ENCODE measurements at regions not wholly inside any gene's neighbourhood (a gene's known extent, or its start where the extent isn't known, plus 50 kb on each side); places are given as distances from the start of the nearest gene placed in this dataset.

- no peaks in the 10 kb centered on the region for H3K36me3 ChIP-seq
- no peaks in the 10 kb centered on the region for H3K9me3 ChIP-seq
- H3K4me3 ChIP-seq: no peak overlapping the region
- H3K27ac ChIP-seq: no peak overlapping the region
- WGBS, 2 donors: 64 to 85% methylated on average over 3 of the region's 3 CpGs
- TF ChIP-seq POLR2AphosphoS5 (IDR thresholded peaks at IDR 0.05): no peak
- TF ChIP-seq CTCF (IDR thresholded peaks at IDR 0.05): no peak
- TF ChIP-seq EP300 (IDR thresholded peaks at IDR 0.05): no peak
- no peak for TF ChIP-seq POLR2A (IDR thresholded peaks at IDR 0.05)
- DNase-seq (no peak), ATAC-seq (ENCODE audit: low FRiP score in 2 of 2) (no peak)
- no peaks in the 10 kb centered on the region for H3K27me3 ChIP-seq
- no peaks in the 10 kb centered on the region for H3K4me1 ChIP-seq
These were observed 623.5 kb downstream of the EDEM1 start for GRCh38 chr3:5811016-5811415.

GRCh38 chr3:5813521-5813920 is 626.0 kb downstream of the EDEM1 start:
- no peaks in the 10 kb centered on the region for H3K27me3 ChIP-seq
- no peaks in the 10 kb centered on the region for H3K9me3 ChIP-seq
- 43 to 59% methylated on average over 2 of the region's 2 CpGs for WGBS, 2 donors
- no peaks in the 10 kb centered on the region for H3K36me3 ChIP-seq
- H3K27ac ChIP-seq: no peak overlapping the region
- no peaks in the 10 kb centered on the region for H3K4me1 ChIP-seq
- H3K4me3 ChIP-seq: no peak overlapping the region
- TF ChIP-seq EP300 (IDR thresholded peaks at IDR 0.05) (no peak), CTCF (IDR thresholded peaks at IDR 0.05) (no peak), POLR2AphosphoS5 (IDR thresholded peaks at IDR 0.05) (no peak), POLR2A (IDR thresholded peaks at IDR 0.05) (no peak)
- ATAC-seq (ENCODE audit: low FRiP score in 2 of 2) (no peak), DNase-seq (no peak)

GRCh38 chr3:5822843-5823242 is 635.3 kb downstream of the EDEM1 start:
- Histone ChIP-seq H3K4me3 (no peak overlapping the region), H3K36me3 (no peaks in the 10 kb centered on the region), H3K27ac (no peak overlapping the region), H3K4me1 (no peaks in the 10 kb centered on the region), H3K27me3 (no peaks in the 10 kb centered on the region), H3K9me3 (peaks cover 0 to 7% (median 0%) of the 10 kb centered on the region in 4 donors)
- TF ChIP-seq CTCF (IDR thresholded peaks at IDR 0.05): no peak
- no peak for TF ChIP-seq POLR2AphosphoS5 (IDR thresholded peaks at IDR 0.05)
- TF ChIP-seq EP300 (IDR thresholded peaks at IDR 0.05): no peak
- no peak for TF ChIP-seq POLR2A (IDR thresholded peaks at IDR 0.05)
- ATAC-seq (ENCODE audit: low FRiP score in 2 of 2) (no peak), DNase-seq (no peak)

- H3K27me3 ChIP-seq: no peaks in the 10 kb centered on the region
- no peak for TF ChIP-seq POLR2AphosphoS5 (IDR thresholded peaks at IDR 0.05)
- no peak for TF ChIP-seq POLR2A (IDR thresholded peaks at IDR 0.05)
- TF ChIP-seq CTCF (IDR thresholded peaks at IDR 0.05): no peak
- no peak overlapping the region for H3K4me3 ChIP-seq
- 68% methylated on average over 2 of the region's 2 CpGs for WGBS, 2 donors
- H3K4me1 ChIP-seq: no peaks in the 10 kb centered on the region
- DNase-seq (no peak), ATAC-seq (ENCODE audit: low FRiP score in 2 of 2) (no peak)
- H3K27ac ChIP-seq: no peak overlapping the region
- H3K9me3 ChIP-seq: peaks cover 0 to 9% (median 0%) of the 10 kb centered on the region in 4 donors
- H3K36me3 ChIP-seq: no peaks in the 10 kb centered on the region
These were observed 639.0 kb downstream of the EDEM1 start for GRCh38 chr3:5826467-5826866.

GRCh38 chr3:5828251-5828650 is 640.7 kb downstream of the EDEM1 start:
- ATAC-seq (ENCODE audit: low FRiP score in 2 of 2): no peak
- H3K36me3 ChIP-seq: no peaks in the 10 kb centered on the region
- no peak overlapping the region for H3K4me3 ChIP-seq
- peaks cover 0 to 9% (median 0%) of the 10 kb centered on the region in 4 donors for H3K9me3 ChIP-seq
- no peak for DNase-seq
- no peaks in the 10 kb centered on the region for H3K4me1 ChIP-seq
- TF ChIP-seq CTCF (IDR thresholded peaks at IDR 0.05) (no peak), EP300 (IDR thresholded peaks at IDR 0.05) (no peak), POLR2AphosphoS5 (IDR thresholded peaks at IDR 0.05) (no peak), POLR2A (IDR thresholded peaks at IDR 0.05) (no peak)
- no peak overlapping the region for H3K27ac ChIP-seq
- WGBS, 2 donors: 83 to 86% methylated on average over 2 of the region's 2 CpGs
- H3K27me3 ChIP-seq: no peaks in the 10 kb centered on the region
